ENCODE measurements at regions not wholly inside any gene's neighbourhood (a gene's known extent, or its start where the extent isn't known, plus 50 kb on each side); places are given as distances from the start of the nearest gene placed in this dataset.

DNA sequence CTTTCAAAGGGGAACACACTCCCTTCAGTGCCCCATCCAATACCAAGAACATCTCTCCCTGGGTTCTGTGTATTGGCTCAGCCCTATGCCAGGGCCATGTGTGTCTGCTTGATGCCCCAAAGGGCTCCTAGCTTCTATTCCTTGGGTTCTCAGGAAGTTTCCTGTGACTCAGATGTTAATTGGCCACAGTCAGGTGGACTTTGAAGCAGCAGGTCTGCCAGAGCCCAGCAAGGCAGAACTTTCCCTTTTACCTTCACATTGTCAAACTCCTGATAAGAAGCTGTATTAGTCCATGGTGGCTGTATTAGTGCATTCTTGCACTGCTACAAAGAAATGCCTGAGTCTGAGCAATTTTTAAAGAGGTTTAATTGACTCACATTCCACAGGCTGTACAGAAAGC lies 116.0 kb upstream of the PTPRT start:
- TF ChIP-seq EZH2 (IDR thresholded peaks at IDR 0.05; ENCODE audit: borderline replicate concordance, insufficient read depth, low read length, poor library complexity, severe bottlenecking) (no peak), SMC3 (conservative IDR thresholded peaks at IDR 0.05; ENCODE audit: poor library complexity) (no peak), TAF1 (IDR thresholded peaks at IDR 0.05; ENCODE audit: low read depth) (no peak), EP300 (conservative IDR thresholded peaks at IDR 0.05; ENCODE audit: poor library complexity, severe bottlenecking) (no peak), MXI1 (conservative IDR thresholded peaks at IDR 0.05; ENCODE audit: poor library complexity, severe bottlenecking) (no peak), RAD21 (conservative IDR thresholded peaks at IDR 0.05) (no peak), POLR2AphosphoS5 (IDR thresholded peaks at IDR 0.05) (no peak)
- TF ChIP-seq, protein P1, sequence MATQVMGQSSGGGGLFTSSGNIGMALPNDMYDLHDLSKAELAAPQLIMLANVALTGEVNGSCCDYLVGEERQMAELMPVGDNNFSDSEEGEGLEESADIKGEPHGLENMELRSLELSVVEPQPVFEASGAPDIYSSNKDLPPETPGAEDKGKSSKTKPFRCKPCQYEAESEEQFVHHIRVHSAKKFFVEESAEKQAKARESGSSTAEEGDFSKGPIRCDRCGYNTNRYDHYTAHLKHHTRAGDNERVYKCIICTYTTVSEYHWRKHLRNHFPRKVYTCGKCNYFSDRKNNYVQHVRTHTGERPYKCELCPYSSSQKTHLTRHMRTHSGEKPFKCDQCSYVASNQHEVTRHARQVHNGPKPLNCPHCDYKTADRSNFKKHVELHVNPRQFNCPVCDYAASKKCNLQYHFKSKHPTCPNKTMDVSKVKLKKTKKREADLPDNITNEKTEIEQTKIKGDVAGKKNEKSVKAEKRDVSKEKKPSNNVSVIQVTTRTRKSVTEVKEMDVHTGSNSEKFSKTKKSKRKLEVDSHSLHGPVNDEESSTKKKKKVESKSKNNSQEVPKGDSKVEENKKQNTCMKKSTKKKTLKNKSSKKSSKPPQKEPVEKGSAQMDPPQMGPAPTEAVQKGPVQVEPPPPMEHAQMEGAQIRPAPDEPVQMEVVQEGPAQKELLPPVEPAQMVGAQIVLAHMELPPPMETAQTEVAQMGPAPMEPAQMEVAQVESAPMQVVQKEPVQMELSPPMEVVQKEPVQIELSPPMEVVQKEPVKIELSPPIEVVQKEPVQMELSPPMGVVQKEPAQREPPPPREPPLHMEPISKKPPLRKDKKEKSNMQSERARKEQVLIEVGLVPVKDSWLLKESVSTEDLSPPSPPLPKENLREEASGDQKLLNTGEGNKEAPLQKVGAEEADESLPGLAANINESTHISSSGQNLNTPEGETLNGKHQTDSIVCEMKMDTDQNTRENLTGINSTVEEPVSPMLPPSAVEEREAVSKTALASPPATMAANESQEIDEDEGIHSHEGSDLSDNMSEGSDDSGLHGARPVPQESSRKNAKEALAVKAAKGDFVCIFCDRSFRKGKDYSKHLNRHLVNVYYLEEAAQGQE (IDR thresholded peaks at IDR 0.05; ENCODE audit: borderline replicate concordance): no peak
- TF ChIP-seq, protein P2, sequence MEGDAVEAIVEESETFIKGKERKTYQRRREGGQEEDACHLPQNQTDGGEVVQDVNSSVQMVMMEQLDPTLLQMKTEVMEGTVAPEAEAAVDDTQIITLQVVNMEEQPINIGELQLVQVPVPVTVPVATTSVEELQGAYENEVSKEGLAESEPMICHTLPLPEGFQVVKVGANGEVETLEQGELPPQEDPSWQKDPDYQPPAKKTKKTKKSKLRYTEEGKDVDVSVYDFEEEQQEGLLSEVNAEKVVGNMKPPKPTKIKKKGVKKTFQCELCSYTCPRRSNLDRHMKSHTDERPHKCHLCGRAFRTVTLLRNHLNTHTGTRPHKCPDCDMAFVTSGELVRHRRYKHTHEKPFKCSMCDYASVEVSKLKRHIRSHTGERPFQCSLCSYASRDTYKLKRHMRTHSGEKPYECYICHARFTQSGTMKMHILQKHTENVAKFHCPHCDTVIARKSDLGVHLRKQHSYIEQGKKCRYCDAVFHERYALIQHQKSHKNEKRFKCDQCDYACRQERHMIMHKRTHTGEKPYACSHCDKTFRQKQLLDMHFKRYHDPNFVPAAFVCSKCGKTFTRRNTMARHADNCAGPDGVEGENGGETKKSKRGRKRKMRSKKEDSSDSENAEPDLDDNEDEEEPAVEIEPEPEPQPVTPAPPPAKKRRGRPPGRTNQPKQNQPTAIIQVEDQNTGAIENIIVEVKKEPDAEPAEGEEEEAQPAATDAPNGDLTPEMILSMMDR (IDR thresholded peaks at IDR 0.05; ENCODE audit: poor library complexity, severe bottlenecking): no peak
- H3K36me3 ChIP-seq (ENCODE audit: insufficient read depth, low read length): no peaks in the 10 kb centered on the region
- no peak overlapping the region for H3K9ac ChIP-seq (ENCODE audit: low read length)
- no peak overlapping the region for H3K4me2 ChIP-seq (ENCODE audit: low read length)
- H4K20me1 ChIP-seq (ENCODE audit: insufficient read depth): no peaks in the 10 kb centered on the region
- H2AFZ ChIP-seq (ENCODE audit: low read depth, low read length): no peak overlapping the region
- no peaks in the 10 kb centered on the region for H3F3A ChIP-seq (ENCODE audit: insufficient read depth, low read length, poor library complexity, severe bottlenecking)
- H3K9me3 ChIP-seq (ENCODE audit: low read length): peaks cover 5% of the 10 kb centered on the region
- H3K79me2 ChIP-seq (replicated peaks; ENCODE audit: insufficient read depth, low read length): no peaks in the 10 kb centered on the region
- no peak overlapping the region for H3K4me3 ChIP-seq (ENCODE audit: low read length)
- no peaks in the 10 kb centered on the region for H3K9me2 ChIP-seq (ENCODE audit: insufficient read depth, low read length)
- no peak overlapping the region for H3K27ac ChIP-seq (ENCODE audit: low read length)
- no peaks in the 10 kb centered on the region for H3K27me3 ChIP-seq (ENCODE audit: insufficient read depth, low read depth, low read length)

DNA sequence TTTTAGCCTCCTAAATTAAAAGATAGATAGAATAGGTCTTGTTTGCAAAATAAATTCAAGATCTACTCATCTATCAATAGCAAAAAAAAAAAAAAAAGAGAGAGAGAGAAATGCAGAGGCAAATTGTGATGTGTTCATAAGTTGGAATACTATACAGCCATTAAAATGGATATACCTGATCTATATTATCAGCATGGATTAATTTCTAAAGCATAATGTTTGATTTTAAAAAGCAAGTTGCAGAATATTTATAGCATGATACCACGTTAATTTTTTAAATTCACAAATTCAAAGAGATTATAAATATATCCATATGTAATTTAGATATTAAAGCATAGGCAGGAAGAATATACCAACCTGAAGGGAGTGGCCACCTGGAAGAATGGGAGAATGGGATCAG lies 114.9 kb upstream of the PTPRT start:
- Histone ChIP-seq H3K79me2 (replicated peaks; ENCODE audit: insufficient read depth, low read length) (no peaks in the 10 kb centered on the region), H3K36me3 (ENCODE audit: insufficient read depth, low read length) (no peaks in the 10 kb centered on the region), H3K9me3 (ENCODE audit: low read length) (peaks cover 5% of the 10 kb centered on the region), H3K4me3 (ENCODE audit: low read length) (no peak overlapping the region), H3K27me3 (ENCODE audit: insufficient read depth, low read depth, low read length) (no peaks in the 10 kb centered on the region), H3K9me2 (ENCODE audit: insufficient read depth, low read length) (no peaks in the 10 kb centered on the region), H3F3A (ENCODE audit: insufficient read depth, low read length, poor library complexity, severe bottlenecking) (no peaks in the 10 kb centered on the region), H3K9ac (ENCODE audit: low read length) (no peak overlapping the region), H2AFZ (ENCODE audit: low read depth, low read length) (no peak overlapping the region), H3K4me2 (ENCODE audit: low read length) (no peak overlapping the region), H4K20me1 (ENCODE audit: insufficient read depth) (no peaks in the 10 kb centered on the region), H3K27ac (ENCODE audit: low read length) (no peak overlapping the region)
- no peak for TF ChIP-seq TAF1 (IDR thresholded peaks at IDR 0.05; ENCODE audit: low read depth)
- TF ChIP-seq, protein P1 (IDR thresholded peaks at IDR 0.05; ENCODE audit: borderline replicate concordance): no peak
- no peak for TF ChIP-seq RAD21 (conservative IDR thresholded peaks at IDR 0.05)
- TF ChIP-seq, protein P2 (IDR thresholded peaks at IDR 0.05; ENCODE audit: poor library complexity, severe bottlenecking): no peak
- TF ChIP-seq SMC3 (conservative IDR thresholded peaks at IDR 0.05; ENCODE audit: poor library complexity): no peak
- TF ChIP-seq POLR2AphosphoS5 (IDR thresholded peaks at IDR 0.05): no peak

All from neural cell (in vitro differentiated cells).